GM21381 (cell line): ENCODE measurements at regions not wholly inside any gene's neighbourhood (a gene's known extent, or its start where the extent isn't known, plus 50 kb on each side); places are given as distances from the start of the nearest gene placed in this dataset.
"Not testable (repeated sequence)": the region's sequence is repeated elsewhere in the genome, so short reads cannot be mapped to it uniquely, and the experiment has no call there.

Source experiments
- ATAC-seq: cut with Tn5 transposase; IDR thresholded peaks from one replicate; pipeline ENCODE4 v1.9.1; 2021; ENCODE audit warnings: mild to moderate bottlenecking, moderate library complexity; ENCODE audit not compliant: unreplicated experiment

DNA sequence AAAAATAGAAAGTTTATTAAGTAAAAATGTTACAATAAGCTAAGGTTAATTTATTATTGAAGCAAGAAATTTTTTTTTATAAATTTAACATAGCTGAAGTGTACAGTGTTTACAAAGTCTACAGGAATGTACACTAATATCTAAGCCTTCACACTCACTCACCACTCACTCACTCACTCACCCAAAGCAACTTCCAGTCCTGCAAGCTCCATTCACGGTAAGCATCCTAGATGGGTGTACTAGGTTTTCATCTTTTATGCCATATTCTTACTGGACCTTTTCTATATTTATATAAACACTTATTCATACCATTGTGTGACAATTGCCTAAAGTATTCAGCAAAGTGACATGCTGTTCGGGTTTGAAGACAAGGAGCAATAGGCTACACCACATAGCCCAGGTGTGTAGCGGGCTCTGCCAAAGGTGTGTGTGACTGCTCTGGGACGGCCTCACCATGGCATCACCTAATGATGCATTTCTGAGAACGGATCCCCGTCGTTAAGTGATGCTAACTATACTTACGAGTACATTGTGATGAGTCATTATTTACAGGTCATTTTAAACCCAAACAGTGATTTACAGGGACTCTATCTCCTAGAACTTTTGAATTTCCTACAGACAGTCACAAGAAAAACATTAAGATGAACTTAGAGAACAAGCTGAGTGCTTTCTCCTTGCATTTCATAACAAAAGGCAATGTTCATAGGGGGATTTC is 76.3 kb upstream of the ID2 start:
- ATAC-seq: no peak

DNA sequence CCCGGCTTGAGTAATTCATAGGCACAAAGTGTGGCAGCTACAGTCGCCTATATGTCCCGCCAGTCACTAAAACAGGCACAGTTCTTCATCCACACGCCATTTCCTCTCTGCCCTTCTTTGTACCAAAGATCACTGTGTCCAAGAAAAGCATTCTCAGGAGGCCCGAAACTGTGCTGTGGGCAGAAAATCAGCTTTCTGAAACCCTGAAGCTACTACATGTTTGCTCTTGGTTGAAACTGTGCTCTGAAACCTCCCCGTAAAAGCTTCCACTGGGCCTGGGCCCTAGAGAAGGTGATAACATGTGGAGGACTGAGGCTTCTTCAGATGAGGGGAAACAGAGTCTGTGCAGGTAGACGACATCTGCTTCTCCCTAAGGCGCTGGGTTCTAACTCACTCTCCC is 75.6 kb upstream of the ID2 start:
- peak; percentile 96 for ATAC-seq

DNA sequence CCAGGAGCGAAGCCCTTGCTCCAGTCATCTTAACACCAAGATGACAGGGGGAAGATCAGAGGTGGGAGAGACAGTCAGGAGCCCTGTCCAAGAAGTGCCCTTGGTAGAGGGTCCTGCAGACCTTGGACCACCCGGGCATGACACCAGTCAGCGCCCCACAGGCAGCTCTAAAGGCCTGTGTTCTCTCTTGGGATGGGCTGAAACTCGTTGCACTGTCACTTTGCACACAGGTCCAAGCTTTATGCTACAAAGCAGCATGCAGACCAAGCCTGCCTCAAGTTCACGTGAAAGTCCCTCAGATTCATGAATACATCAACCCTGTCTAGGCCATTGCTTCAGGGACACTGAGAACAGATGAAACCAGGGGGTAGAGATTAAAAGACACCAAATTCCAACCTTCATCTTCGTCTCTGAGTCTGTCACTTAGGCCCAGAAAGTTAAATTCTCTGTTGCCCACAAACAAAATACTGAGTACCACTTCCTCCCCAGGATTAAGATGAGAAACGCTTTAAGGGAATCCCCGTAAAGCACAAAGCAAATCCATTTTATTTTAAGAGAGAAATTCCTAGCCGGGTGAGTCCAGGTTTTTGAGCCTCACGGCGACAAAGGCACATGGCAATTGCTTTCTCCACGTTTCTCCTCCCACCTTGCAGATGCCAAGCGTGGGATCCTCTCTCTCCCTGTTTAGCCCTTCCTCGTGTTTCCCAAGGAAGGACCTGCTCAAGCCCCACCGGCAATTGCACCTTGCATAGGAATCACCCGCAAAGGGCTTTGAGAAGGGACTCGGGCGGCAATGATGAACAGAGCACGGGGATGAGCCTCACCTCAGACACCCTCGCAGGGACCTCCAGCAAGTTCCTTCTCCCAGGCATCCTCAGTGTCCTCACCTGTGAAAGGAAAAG is 75.0 kb upstream of the ID2 start:
- peak; percentile 15 for ATAC-seq

DNA sequence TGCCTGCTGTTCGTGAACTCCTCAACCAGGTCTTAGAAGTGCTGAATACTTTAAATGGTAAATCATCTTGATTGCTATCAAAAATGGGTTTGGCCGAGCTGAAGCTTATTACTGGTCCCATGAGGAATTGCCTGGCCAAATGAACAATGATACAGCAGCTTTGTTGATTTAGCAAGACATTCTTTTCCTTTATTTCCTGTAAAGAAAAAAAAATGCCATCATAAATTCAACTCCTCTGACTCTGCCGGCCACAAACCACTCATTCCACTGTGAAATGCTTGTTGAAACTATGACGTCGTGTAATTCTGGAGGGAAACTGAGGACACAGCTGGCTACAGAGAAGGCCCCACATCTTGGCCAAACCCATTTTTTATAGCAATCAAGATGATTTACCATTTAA is 74.2 kb upstream of the ID2 start:
- ATAC-seq: no peak

DNA sequence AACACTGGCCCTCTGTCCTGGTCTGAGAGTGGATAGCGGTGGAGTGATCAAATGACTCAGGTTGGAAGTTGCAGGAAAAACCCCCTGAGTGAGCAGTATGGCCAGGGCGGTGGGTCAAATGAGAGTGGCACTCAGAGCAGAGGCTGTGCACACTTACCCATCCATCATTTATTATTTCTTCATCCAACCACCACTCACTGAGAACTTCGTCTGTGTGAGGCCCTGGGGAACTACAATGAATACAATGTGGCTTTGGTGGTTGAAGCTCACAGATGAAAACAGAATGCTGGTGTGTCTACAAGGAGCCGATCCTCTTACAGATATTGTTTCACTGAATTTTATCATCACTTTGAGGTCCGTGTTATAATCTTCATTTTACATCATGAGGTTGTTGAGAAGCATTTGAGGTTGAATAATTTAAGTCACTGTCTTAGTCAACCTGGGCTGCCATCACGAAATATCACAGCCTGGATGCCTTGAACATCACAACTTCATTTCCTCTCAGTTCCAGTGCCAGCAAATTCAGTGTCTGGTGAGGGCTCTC is 73.4 kb upstream of the ID2 start:
- ATAC-seq: no peak

DNA sequence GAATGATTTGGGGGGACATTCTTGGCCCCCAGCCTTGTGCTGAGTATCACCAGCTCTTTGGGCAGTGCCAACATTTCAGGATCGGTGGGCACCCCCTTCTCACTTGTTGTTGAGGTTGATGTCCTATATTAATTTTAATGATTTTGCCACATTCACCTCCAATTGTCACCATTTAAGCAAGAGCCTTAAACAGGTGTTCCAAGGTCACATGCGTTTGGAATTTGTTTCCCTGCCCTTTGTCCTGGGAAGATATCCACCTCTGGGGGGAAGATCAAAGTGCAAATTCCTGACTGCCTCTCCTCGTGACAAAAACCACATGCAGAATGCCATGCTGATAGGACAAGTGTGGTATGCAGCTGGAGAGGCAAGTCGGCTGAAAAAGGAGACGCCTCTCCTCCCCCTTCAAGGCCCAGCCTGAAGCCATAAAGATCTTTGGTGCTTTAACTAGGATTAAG is 72.5 kb upstream of the ID2 start:
- no peak for ATAC-seq

DNA sequence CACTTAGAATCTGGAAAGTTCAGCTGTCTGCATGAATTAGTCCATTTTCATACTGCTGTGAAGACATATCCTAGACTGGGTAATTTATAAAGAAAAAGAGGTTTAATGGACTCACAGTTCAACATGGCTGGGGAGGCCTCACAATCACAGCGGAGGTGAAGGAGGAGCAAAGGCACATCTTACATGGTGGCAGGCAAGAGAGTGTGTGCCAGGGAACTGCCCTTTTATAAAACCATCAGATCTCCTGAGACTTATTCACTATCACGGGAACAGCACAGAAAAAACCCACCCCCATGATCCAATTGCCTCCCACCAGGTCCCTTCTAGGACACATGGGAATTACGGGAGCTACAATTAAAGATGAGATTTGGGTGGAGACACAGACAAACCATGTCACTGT is 71.1 kb upstream of the ID2 start:
- not testable (repeated sequence) for ATAC-seq

DNA sequence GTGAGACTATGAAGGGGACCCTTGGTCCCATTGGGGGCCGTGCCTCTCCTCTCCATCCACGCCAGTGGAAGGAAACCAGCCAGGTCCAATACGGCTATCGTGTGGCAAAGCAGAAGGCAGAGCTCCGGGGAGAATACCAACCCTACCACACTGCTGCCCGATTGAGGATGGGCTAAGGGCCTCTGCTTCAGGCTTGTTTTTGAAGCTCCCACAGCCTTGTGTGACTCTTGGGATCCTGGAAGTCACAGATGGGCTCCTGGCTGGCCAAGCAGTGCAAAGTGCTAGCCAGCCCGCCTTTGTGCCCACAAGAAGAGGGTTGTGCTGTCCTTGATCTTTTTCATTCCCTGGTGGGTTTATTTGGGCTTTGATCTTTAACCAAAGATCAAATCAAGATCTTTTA is 70.6 kb upstream of the ID2 start:
- ATAC-seq: no peak

DNA sequence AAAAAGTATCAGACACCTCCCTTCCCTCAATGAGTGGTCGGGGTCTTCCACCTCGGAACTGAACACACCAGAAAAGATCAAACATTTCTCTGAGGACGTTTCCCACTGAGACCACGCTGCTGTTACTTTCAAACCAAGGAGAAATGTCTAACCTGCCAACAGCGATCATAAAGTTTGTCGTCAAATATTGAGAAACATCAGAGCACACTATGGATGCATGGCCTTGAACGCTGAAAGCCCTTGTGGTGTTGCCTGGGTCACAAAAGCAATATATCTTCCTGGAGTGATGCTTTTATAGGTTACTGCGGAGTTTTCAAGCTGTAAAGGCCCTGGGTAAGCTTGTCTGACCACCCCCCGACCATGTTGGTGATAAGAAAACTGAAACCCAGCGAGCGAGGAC is 70.2 kb upstream of the ID2 start:
- no peak for ATAC-seq

DNA sequence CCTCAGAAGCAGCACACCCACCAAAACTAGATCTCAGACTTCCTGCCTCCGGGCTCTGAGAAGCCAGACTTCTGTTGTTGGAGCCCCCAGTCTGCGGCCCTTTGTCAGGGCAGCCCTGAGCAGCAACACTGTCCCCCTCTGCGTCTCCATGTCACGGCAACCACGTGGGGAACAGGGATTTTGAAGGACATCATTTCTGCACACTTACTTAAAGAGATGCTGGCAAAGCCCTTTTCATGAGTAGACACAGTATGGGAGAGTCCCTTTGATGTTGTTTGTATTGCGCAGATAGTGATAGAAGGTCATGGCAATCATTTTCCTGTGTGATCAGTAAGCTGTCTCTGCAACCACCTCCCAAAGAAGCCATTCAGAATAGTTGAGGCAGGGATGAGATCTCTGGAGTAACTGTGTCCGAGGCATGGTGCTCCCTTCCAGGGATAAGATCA is 69.1 kb upstream of the ID2 start:
- no peak for ATAC-seq

DNA sequence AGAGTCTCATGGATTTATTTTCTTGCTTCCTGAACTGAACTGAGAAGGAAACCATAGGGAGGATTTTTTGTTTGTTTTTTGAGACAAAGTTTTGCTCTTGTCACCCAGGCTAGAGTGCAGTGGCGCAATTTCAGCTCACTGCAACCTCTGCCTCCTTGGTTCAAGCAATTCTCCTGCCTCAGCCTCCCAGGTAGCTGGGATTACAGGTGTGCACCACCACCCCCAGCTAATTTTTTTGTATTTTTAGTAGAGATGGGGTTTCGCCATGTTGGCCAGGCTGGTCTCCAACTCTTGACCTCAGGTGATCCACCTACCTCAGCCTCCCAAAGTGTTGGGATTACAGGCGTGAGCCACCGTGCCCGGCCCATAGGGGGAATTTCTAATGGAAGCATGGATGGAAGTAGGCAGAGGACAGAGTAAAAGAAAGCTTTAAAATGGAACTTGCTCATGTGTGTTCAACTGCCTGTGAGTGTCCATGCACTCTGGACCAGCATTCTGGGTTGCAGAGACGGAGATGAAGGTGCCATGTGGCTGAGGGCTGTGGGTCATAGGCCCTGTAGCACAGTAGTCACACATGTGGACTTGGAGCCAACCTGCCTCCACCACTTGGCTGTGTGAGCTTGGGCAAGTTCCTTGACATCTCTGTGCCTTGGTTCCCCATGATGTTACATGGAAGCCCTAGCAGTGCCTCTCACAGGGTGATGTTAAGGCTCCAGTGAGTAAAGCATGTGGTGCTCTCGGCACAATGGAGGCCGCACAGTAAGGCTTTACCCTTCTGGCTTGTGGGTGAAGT is 68.5 kb upstream of the ID2 start:
- not testable (repeated sequence) for ATAC-seq

DNA sequence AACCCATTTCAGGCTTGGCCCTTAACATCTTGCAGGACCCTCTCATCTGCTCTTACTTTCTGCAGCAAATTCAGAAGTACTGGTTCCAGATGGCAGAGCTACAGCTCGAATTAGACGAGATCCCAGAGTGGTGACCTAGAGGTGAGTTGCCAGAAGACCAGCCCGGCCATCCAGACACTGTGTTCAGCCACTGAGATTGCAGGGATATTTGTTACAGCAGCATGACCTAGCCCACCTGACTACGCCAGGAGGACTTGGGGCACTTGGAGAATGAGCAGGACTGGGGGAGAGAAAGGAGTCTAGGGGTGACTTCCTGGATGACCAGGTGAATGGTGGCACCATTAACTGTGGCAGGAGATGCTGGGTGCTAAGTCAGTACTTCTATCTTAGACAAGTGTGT is 67.2 kb upstream of the ID2 start:
- ATAC-seq: no peak

DNA sequence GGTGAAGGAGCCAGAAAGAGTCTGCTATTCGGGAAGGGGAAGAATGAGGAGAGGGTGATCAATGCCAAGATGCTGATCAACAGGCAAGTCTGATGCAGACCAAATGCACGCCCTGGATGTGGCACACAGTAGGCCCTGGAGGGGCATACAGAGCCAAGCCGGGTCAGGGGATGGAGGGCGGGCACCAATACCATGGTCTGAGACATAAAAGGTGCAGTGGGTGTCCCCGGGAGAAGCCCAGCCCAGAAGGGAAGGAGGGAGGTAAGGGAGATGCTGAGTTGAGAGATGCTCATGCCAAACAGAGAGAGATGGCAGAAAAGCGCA is 66.6 kb upstream of the ID2 start:
- ATAC-seq: no peak

DNA sequence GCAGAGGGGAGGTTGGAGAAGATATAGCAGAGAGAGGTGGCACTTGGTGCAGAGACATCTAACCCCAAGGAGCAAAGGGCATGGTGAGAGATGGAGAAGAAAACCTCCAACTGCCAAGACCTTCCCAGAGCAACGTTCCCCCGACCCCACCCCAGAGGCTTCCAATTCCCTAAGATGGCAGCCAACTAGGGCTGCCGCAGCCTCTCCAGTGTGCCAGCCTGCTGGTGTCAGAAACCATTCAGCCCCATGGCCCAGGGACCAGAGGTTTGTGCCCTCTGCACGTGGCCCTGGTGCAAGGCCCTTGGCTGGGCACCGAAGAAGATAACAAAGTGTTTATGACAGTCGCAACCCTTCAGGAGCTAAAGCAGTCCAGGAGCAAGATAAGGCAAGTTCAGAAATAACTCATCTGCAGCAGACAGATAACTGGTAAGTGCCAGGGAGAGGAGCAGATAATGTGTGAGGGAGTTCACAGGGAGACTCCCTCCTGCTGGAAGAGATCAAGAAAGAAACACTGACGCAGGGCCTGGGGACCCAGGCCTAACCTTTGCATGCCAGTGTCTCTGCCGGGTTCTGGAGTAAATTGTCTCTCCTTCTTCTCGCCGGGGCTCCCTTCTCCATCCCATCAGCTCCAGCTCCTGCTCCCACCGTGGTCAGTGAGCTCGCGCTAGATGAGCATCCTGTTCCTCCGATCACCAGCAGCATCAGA is 66.1 kb upstream of the ID2 start:
- ATAC-seq: no peak

DNA sequence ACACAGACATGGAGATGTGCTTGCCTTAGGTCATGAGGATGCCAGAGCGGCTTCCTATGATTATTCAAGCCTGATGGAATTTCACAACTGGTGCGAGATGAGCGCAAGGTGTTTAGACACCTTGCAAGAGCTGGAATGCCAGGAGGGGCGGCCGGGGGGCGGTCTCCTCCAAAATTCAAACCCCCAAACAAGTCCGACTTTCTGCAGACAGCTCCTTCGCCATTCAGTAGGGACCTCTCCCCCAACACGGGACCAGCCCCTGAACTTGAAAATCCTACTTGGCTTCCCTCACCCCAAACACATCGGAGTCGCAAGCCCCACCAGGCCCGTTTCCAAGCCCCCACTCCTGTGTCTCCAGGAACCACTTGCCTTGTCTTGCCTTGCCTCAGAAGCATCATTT is 64.8 kb upstream of the ID2 start:
- no peak for ATAC-seq

DNA sequence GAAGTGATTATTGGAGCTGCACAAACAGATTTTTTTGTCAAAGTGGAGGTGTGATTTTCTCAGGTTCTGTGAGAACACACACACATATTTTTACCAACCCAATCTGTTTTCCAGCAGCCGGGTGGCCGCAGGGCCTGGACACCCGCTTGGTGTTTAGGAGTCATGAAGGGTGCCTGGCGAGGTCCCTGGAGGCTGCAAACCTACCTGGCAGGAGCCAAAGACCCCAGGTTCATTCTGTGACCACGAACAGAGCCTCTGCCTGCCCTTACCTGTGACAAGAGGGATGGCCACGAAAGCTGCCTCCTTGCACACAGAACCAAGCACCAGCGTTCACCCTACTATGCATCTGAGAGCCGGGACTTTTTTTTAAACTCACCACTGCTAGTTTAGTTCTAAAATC is 64.3 kb upstream of the ID2 start:
- no peak for ATAC-seq

DNA sequence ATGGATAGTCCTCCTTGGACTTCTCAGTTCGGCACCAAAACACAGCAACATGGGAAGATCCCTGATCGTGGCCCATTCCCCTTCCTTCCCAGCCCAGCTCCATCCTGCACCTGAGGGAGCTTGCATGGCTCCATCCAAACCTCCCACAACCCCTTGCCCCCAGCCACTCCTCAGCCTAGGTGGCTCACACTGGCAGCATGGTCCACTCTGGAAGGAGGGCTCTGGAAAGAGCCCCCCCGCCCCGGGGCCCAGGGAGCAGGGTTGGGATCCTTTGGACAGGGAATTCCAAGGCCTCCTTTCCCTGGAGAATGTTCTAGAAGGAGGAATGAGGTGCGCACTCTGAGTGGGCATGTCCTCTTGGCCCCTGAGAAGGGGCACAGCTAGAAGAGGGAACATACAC is 62.8 kb upstream of the ID2 start:
- ATAC-seq: no peak

DNA sequence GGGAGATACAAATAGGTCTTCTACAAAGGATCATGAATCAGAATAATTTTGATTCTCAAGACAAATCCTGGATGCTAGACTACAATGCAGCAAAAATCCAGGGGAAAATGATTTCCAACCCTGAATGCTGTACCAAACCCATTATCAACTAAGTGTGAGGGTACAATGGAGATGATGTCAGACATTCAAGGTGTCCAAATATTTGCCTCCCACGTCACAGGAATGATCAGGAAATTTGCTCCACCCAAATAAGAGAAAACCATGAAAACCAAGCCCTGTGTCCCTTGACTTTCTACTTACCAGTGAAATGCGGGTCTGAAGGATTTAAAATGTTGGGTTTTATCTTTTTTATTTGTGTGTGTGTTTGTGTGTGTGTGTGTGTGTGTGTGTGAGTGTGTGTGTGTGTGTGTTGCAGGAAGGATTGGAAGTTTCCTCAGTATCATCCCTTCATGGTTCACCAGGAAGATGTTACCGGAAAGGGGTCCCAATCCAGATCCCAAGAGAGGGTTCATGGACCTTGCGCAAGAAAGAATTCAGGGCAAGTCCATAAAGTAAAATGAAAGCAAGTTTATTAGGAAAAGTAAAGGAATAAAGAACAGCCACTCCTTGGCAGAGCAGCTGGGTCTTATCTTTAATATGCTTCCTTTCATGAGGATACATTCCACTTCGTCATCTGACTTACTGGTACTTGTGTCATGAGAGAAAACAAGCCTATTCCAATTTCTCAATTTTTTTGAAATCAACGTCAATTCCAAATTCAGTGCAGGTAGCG is 61.1 kb upstream of the ID2 start:
- ATAC-seq: no peak

DNA sequence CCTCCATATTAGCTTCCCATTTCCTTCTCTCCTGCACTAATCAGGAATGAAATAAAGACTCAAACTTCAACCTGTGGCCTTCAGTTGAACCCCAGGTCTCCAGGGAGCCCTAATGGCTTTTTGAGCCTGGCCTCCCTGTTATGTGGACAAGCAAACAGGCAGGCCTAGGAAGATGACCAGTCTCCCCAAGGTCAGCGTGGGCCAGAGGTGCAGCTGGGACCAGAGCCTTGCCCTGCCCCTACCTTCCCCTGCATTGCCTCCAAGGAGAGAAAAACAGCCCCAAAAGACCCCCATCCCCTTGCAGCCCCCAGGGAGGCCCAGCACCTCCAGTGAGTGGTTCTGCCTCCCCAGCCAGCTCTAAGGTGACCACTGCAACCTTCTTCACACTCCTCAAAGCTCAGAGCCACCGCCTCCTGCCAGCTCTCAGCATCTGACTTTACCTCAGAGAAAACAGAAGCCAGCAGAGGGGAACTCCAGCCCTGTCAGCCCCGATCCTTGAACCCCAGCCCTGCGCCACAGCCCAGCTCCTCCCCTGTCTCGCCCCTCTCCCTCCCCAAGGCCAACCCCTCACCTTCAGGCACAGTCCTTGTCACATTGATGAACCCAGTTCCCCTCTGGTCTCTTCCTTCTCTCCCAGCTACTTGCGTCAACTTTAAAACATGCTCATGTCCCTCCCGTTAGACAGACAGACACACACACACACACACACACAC is 59.5 kb upstream of the ID2 start:
- ATAC-seq: no peak
